ENCODE measurements at regions not wholly inside any gene's neighbourhood (a gene's known extent, or its start where the extent isn't known, plus 50 kb on each side); places are given as distances from the start of the nearest gene placed in this dataset.
A peak's percentile ranks its signal among the peaks of the same experiment; 100 is the strongest.

DNA sequence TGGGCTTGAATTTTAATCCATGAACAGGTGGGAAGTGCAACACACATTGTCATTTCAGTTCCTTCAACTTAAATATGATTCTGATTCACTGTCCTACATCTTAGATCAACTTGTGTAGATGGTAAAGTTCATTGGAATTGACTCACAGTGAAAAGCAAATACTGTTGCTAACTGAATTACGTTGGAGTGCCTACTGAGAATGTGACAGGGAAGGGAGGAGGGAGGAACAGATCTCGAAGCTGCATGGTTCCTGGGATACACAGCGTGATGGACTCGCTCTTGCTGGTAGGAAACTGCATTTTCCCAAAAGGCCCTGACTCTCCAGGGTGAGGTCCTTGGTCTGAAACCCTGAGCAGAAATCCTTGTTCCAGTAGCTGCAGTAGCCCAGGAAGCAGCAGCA lies 284.2 kb downstream of the USP46 start:
- H3K4me3 ChIP-seq (ENCODE audit: control insufficient read depth in 2 of 3, extremely low read depth in 1 of 3, insufficient read depth in 2 of 3, low read depth in 1 of 3, low read length in 3 of 3), result no peak overlapping the region
- H3K36me3 ChIP-seq (ENCODE audit: control insufficient read depth in 2 of 2, extremely low read depth in 1 of 2, insufficient read depth in 2 of 2, low read length in 2 of 2), result no peaks in the 10 kb centered on the region
- H3K27ac ChIP-seq (ENCODE audit: control insufficient read depth, insufficient read depth, low read length), result no peak overlapping the region
- H3K27me3 ChIP-seq (ENCODE audit: control insufficient read depth, extremely low read depth, insufficient read depth, low read length), result no peaks in the 10 kb centered on the region
- H4K20me1 ChIP-seq (ENCODE audit: control insufficient read depth, extremely low read depth, insufficient read depth, low read length), result no peaks in the 10 kb centered on the region
- H2AFZ ChIP-seq (ENCODE audit: control insufficient read depth, low read length), result no peak overlapping the region
- H3K9ac ChIP-seq (ENCODE audit: control insufficient read depth, extremely low read depth, insufficient read depth, low read length), result no peak overlapping the region
- no peaks in the 10 kb centered on the region for H3K79me2 ChIP-seq (ENCODE audit: control insufficient read depth, insufficient read depth, low read length)
- no peaks in the 10 kb centered on the region for H3K9me1 ChIP-seq (ENCODE audit: control insufficient read depth, extremely low read depth, insufficient read depth, low read length)
- FAIRE-seq, result no peak
- TF ChIP-seq EZH2 (IDR thresholded peaks at IDR 0.05; ENCODE audit: low read length), result no peak
- TF ChIP-seq, protein P1, sequence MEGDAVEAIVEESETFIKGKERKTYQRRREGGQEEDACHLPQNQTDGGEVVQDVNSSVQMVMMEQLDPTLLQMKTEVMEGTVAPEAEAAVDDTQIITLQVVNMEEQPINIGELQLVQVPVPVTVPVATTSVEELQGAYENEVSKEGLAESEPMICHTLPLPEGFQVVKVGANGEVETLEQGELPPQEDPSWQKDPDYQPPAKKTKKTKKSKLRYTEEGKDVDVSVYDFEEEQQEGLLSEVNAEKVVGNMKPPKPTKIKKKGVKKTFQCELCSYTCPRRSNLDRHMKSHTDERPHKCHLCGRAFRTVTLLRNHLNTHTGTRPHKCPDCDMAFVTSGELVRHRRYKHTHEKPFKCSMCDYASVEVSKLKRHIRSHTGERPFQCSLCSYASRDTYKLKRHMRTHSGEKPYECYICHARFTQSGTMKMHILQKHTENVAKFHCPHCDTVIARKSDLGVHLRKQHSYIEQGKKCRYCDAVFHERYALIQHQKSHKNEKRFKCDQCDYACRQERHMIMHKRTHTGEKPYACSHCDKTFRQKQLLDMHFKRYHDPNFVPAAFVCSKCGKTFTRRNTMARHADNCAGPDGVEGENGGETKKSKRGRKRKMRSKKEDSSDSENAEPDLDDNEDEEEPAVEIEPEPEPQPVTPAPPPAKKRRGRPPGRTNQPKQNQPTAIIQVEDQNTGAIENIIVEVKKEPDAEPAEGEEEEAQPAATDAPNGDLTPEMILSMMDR (optimal IDR thresholded peaks at IDR 0.05 in 1 of 3, IDR thresholded peaks at IDR 0.05 in 1 of 3, conservative IDR thresholded peaks at IDR 0.05 in 1 of 3; ENCODE audit: extremely low read depth in 1 of 3, insufficient read depth in 2 of 3, low read length in 3 of 3), result no peak
- no peak for DNase-seq (ENCODE audit: low read depth, low spot score)
- H3K4me1 ChIP-seq (ENCODE audit: control insufficient read depth, extremely low read depth, insufficient read depth, low read length), result no peaks in the 10 kb centered on the region
- no peak overlapping the region for H3K4me2 ChIP-seq (ENCODE audit: control insufficient read depth, extremely low read depth, insufficient read depth, low read depth, low read length)
- dilution Hi-C loops (cut with MboI; ENCODE audit: extremely low pct_ligation_motif_present, low sequenced_read_pairs), result no loop called here
- H3K9me3 ChIP-seq (ENCODE audit: control insufficient read depth, low read depth, low read length), result no peaks in the 10 kb centered on the region

DNA sequence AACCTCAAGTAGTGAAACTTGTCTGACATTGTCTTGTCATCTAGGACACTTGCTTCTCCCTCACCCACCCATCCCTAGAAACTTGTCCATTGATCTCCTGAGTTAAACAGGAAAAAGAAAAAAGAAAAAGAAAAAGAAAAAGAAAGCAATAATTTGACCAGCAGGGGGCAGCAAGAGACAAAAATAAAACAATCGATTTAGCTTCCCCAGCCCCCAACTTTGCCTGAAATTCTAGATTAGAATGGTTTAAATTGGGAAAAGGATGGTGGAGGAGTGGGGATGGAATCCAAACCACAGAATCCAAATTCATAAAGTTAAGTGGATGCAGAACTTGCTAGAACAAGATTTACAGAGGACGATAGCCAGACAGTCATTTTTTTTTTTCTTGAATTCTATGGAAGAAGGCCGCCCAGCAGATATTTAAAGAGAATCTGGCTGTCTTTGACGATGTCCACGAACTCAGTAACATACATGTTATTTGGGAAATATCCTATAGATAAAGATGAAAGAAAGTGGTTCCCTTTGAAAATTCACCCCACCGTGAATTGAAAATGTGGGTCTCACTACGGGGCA lies 282.9 kb downstream of the USP46 start:
- DNase-seq (ENCODE audit: low read depth, low spot score), result no peak
- H3K9me3 ChIP-seq (ENCODE audit: control insufficient read depth, low read depth, low read length), result no peaks in the 10 kb centered on the region
- H4K20me1 ChIP-seq (ENCODE audit: control insufficient read depth, extremely low read depth, insufficient read depth, low read length), result no peaks in the 10 kb centered on the region
- dilution Hi-C loops (cut with MboI; ENCODE audit: extremely low pct_ligation_motif_present, low sequenced_read_pairs), result no loop called here
- H3K4me3 ChIP-seq (ENCODE audit: control insufficient read depth in 2 of 3, extremely low read depth in 1 of 3, insufficient read depth in 2 of 3, low read depth in 1 of 3, low read length in 3 of 3), result no peak overlapping the region
- H3K27ac ChIP-seq (ENCODE audit: control insufficient read depth, insufficient read depth, low read length), result no peak overlapping the region
- FAIRE-seq, result no peak
- H3K9ac ChIP-seq (ENCODE audit: control insufficient read depth, extremely low read depth, insufficient read depth, low read length), result no peak overlapping the region
- no peak overlapping the region for H3K4me2 ChIP-seq (ENCODE audit: control insufficient read depth, extremely low read depth, insufficient read depth, low read depth, low read length)
- no peaks in the 10 kb centered on the region for H3K79me2 ChIP-seq (ENCODE audit: control insufficient read depth, insufficient read depth, low read length)
- TF ChIP-seq, protein P1 (optimal IDR thresholded peaks at IDR 0.05 in 1 of 3, IDR thresholded peaks at IDR 0.05 in 1 of 3, conservative IDR thresholded peaks at IDR 0.05 in 1 of 3; ENCODE audit: extremely low read depth in 1 of 3, insufficient read depth in 2 of 3, low read length in 3 of 3), result peak; percentile 1 to 52 (median 49)
- no peak for TF ChIP-seq EZH2 (IDR thresholded peaks at IDR 0.05; ENCODE audit: low read length)
- no peaks in the 10 kb centered on the region for H3K36me3 ChIP-seq (ENCODE audit: control insufficient read depth in 2 of 2, extremely low read depth in 1 of 2, insufficient read depth in 2 of 2, low read length in 2 of 2)
- no peaks in the 10 kb centered on the region for H3K4me1 ChIP-seq (ENCODE audit: control insufficient read depth, extremely low read depth, insufficient read depth, low read length)
- no peak overlapping the region for H2AFZ ChIP-seq (ENCODE audit: control insufficient read depth, low read length)
- H3K9me1 ChIP-seq (ENCODE audit: control insufficient read depth, extremely low read depth, insufficient read depth, low read length), result no peaks in the 10 kb centered on the region
- H3K27me3 ChIP-seq (ENCODE audit: control insufficient read depth, extremely low read depth, insufficient read depth, low read length), result no peaks in the 10 kb centered on the region
